ENCODE measurements at regions not wholly inside any gene's neighbourhood (a gene's known extent, or its start where the extent isn't known, plus 50 kb on each side); places are given as distances from the start of the nearest gene placed in this dataset.

GRCh38 chr10:106268000-106268399 lies 896.5 kb downstream of the SORCS1 start:
- DNase-seq (ENCODE audit: low read depth, low spot score) (no peak), FAIRE-seq (no peak)
- BruUV-seq (replicated peaks), result no TSS peak
- H3K36me3 ChIP-seq (ENCODE audit: control insufficient read depth in 2 of 2, extremely low read depth in 1 of 2, insufficient read depth in 2 of 2, low read length in 2 of 2), result no peaks in the 10 kb centered on the region
- no peak overlapping the region for H3K9ac ChIP-seq (replicated peaks; ENCODE audit: extremely low read depth, insufficient read depth, low read length)
- no peak overlapping the region for H3K4me3 ChIP-seq (replicated peaks in 1 of 3; ENCODE audit: insufficient read depth in 1 of 3, low read depth in 1 of 3, low read length in 3 of 3)
- intact Hi-C loops (cut with micrococcal nuclease), result no loop called here
- dilution Hi-C loops (cut with MboI; ENCODE audit: extremely low pct_ligation_motif_present, low sequenced_read_pairs), result no loop called here
- H3K27me3 ChIP-seq (ENCODE audit: control insufficient read depth in 2 of 2, insufficient read depth in 2 of 2, low read length in 2 of 2), result no peaks in the 10 kb centered on the region
- no peaks in the 10 kb centered on the region for H4K20me1 ChIP-seq (replicated peaks; ENCODE audit: control insufficient read depth, extremely low read depth, insufficient read depth, low read length)
- CTCF ChIA-PET, result no interaction called here
- no peak overlapping the region for H3K4me2 ChIP-seq (ENCODE audit: insufficient read depth, low read length)
- no peaks in the 10 kb centered on the region for H3K79me2 ChIP-seq (ENCODE audit: control insufficient read depth, insufficient read depth, low read length)
- no peak overlapping the region for H2AFZ ChIP-seq (ENCODE audit: low read depth, low read length)
- no peak overlapping the region for H3K27ac ChIP-seq (ENCODE audit: insufficient read depth, low read depth, low read length)
- TF ChIP-seq MAX (IDR thresholded peaks at IDR 0.05; ENCODE audit: insufficient read depth, insufficient read length) (no peak), EZH2 (IDR thresholded peaks at IDR 0.05; ENCODE audit: borderline replicate concordance, low read depth, low read length, severe bottlenecking) (no peak), GATA2 (IDR thresholded peaks at IDR 0.05; ENCODE audit: insufficient read depth, insufficient read length, low read depth, low read length) (no peak), POLR2AphosphoS5 (IDR thresholded peaks at IDR 0.05; ENCODE audit: insufficient read depth, low read depth, low read length) (no peak), POLR2A (IDR thresholded peaks at IDR 0.05; ENCODE audit: low read depth, low read length) (no peak), JUN (IDR thresholded peaks at IDR 0.05; ENCODE audit: borderline replicate concordance, insufficient read depth, insufficient read length, low read depth) (no peak), CTCF (IDR thresholded peaks at IDR 0.05; ENCODE audit: extremely low read depth in 1 of 2, insufficient read depth in 1 of 2, low read depth in 1 of 2, low read length in 2 of 2) (no peak), FOS (IDR thresholded peaks at IDR 0.05; ENCODE audit: borderline replicate concordance, insufficient read depth, low read length) (no peak), MYC (IDR thresholded peaks at IDR 0.05; ENCODE audit: low read depth, low read length) (no peak)
- POLR2A ChIA-PET, result no interaction called here
- peaks cover 2% of the 10 kb centered on the region for H3K9me3 ChIP-seq (replicated peaks; ENCODE audit: control insufficient read depth, insufficient read depth, low read length)
- no peaks in the 10 kb centered on the region for H3K4me1 ChIP-seq (ENCODE audit: control insufficient read depth, extremely low read depth, insufficient read depth, low read length)
- H3K9me1 ChIP-seq (replicated peaks; ENCODE audit: control insufficient read depth, extremely low read depth, insufficient read depth, low read length), result no peaks in the 10 kb centered on the region

Data from endothelial cell of umbilical vein (primary cell).